Colonic mucosa (tissue), 4 donors: ENCODE measurements at regions not wholly inside any gene's neighbourhood (a gene's known extent, or its start where the extent isn't known, plus 50 kb on each side); places are given as distances from the start of the nearest gene placed in this dataset.
A peak's percentile ranks its signal among the peaks of the same experiment; 100 is the strongest.

ENCODE experiments used
- DNase-seq: peaks from one replicate; pipeline ENCODE4 v3.0.0-alpha.2; 2020
- H3K27ac ChIP-seq: fragments of 200-600 bp; one replicate; pipeline ENCODE4 v1.8.0; 2021
- H3K27me3 ChIP-seq: fragments of 200-600 bp; one replicate; pipeline ENCODE4 v1.8.0; 2021
- H3K36me3 ChIP-seq: fragments of 200-600 bp; one replicate; pipeline ENCODE4 v1.8.0; 2021
- H3K4me1 ChIP-seq: fragments of 200-600 bp; one replicate; pipeline ENCODE4 v1.8.0; 2021; ENCODE audit warnings: mild to moderate bottlenecking
- H3K4me3 ChIP-seq: fragments of 200-600 bp; one replicate; pipeline ENCODE4 v1.8.0; 2021
- H3K9ac ChIP-seq, 2 donors: one replicate each; pipeline ENCODE4 v1.7.0; 2013; ENCODE audit warnings: control low read depth in 2 of 2, low read depth in 2 of 2, low read length in 2 of 2
- H3K9me3 ChIP-seq: fragments of 200-600 bp; one replicate; pipeline ENCODE4 v1.8.0; 2021
- intact Hi-C: fragments of 100-400 bp; cut with DNase I; formaldehyde crosslinking; loops from one replicate; pipeline ENCODE4 v1.14.1; 2022
- TF ChIP-seq, protein P1 (sequence below): fragments of 200-600 bp; IDR thresholded peaks from one replicate; pipeline ENCODE4 v1.8.0; 2022; ENCODE audit warnings: antibody characterized with exemption, mild to moderate bottlenecking
- donor health status: healthy.
- donor health status: DM: no; HTN: no; CAD: no.
- donor health status: DM: no; HTN: no; CAD: no.

DNA sequence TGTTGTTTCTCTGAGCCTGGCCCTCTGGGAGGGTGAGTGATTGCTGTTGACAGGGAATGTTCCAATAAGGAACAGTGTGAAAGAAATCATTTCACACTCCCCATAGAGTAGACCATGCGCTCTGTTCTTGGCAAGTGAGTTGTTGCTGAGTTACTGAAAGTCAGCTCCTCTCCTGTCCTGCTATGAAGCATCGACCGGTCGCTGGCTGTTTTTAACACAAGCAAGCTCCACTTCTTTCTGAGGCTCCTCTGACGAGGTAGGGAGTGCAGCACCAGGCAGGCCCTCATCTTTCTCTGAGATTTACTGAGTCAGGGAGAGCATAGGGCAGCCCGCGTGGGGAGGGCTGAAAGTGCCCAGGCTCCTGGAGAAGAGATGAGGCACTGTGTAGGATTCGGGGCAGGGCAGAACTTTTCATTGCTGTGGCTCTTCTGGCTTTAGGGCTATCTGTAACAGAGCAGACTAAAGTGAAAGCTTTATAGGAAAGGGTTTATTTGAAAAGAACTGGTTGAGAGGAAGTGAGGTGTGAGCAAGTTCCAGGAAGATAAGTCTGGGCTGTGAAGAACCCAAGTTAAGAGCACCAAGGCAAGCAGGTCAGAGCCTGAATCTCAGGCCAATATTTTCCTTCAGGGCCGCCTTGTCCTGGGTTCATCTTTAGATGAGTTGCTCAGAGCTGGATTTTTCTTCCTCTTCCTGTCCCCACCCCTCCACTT is 332.2 kb downstream of the CCSER2 start:
- Histone ChIP-seq H3K27ac (no peak overlapping the region), H3K9ac (no peak overlapping the region), H3K4me3 (no peak overlapping the region), H3K4me1 (no peaks in the 10 kb centered on the region), H3K27me3 (no peaks in the 10 kb centered on the region), H3K36me3 (no peaks in the 10 kb centered on the region), H3K9me3 (no peaks in the 10 kb centered on the region)
- no peak for DNase-seq
- intact Hi-C loops = no loop called here
- TF ChIP-seq, protein P1, sequence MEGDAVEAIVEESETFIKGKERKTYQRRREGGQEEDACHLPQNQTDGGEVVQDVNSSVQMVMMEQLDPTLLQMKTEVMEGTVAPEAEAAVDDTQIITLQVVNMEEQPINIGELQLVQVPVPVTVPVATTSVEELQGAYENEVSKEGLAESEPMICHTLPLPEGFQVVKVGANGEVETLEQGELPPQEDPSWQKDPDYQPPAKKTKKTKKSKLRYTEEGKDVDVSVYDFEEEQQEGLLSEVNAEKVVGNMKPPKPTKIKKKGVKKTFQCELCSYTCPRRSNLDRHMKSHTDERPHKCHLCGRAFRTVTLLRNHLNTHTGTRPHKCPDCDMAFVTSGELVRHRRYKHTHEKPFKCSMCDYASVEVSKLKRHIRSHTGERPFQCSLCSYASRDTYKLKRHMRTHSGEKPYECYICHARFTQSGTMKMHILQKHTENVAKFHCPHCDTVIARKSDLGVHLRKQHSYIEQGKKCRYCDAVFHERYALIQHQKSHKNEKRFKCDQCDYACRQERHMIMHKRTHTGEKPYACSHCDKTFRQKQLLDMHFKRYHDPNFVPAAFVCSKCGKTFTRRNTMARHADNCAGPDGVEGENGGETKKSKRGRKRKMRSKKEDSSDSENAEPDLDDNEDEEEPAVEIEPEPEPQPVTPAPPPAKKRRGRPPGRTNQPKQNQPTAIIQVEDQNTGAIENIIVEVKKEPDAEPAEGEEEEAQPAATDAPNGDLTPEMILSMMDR = no peak

DNA sequence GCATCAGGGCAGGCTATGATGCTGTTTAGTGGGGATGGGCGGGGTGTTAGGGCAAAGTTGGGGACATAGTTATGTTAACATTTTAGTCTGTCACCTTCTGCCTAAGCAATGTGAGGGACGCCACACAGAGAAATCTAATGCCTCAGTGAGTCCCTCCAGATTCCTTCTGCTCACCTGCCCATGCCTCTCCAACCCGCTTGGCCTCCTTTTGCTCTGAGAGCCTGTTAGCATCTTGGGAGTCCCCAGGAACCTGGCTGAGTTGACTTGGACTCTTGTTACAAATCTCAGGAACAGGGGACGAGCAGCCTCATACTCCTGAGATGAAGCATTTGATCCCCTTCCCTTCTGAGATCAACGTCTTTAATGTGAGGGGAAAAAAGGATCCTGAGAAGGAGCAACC is 336.8 kb downstream of the CCSER2 start:
- no peak for DNase-seq
- Histone ChIP-seq H3K9ac (no peak overlapping the region), H3K27ac (no peak overlapping the region), H3K4me1 (no peaks in the 10 kb centered on the region), H3K9me3 (no peaks in the 10 kb centered on the region), H3K36me3 (no peaks in the 10 kb centered on the region), H3K27me3 (no peaks in the 10 kb centered on the region), H3K4me3 (no peak overlapping the region)
- intact Hi-C loops = no loop called here
- TF ChIP-seq, protein P1 = no peak

DNA sequence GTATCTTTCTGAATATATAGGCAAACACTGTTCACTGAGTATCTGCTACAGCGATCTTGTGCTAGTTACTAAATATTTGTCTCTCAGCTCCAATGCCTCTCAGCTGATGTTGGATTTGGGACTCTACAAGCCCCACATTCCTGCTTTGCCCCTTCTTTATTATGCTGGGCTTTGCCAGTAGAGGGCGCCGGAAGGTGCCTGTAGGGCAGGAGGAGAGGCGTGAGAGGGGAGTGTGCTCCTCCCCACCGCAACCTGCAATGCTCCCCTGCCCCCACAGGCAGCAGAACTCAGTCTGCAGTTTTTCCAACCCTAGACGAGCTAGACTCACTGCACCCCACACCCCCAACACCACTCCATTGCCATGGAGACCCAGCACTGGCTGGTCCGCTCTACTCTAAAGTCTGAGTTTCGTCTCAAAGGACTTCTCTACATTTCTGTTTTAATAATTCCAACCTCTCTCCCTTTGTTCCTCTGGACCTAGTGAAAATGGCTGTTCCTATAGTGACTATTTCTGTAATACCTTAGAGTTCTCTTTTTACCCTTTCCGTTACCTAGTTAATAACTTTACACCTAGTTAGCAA is 337.6 kb downstream of the CCSER2 start:
- Histone ChIP-seq H3K27ac (no peak overlapping the region), H3K4me3 (no peak overlapping the region), H3K9me3 (no peaks in the 10 kb centered on the region), H3K9ac (no peak overlapping the region), H3K4me1 (no peaks in the 10 kb centered on the region), H3K27me3 (no peaks in the 10 kb centered on the region), H3K36me3 (no peaks in the 10 kb centered on the region)
- intact Hi-C loops = no loop called here
- DNase-seq = peak; percentile 25
- TF ChIP-seq, protein P1 = peak; percentile 44

DNA sequence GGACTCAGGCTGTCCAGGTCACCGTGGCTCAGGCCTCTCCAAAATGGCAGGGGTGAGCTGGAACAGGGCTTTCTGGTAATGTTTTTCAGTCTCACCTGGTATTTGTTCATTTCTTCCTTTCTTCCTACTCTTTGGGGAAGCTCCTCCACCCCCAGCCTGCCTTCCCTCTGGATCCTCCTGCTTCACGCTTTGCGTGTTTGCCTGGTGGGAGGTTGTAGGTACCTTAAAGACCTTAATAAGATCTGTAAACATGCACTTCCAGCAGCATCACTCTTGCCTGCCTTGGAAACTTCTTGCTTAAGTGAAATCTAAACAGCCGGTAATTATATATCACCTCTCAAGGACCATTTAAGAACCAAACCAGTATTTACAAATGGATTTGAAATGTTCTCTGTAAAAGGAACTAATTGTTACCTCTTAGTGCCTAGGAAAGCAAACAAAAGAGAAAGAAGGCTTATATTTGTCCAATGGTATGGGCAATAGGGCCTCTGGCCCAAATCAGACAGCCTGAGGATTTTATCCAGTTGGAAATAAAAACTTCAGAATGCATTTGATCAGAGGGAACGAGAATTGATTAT is 339.9 kb downstream of the CCSER2 start:
- H3K4me1 ChIP-seq = no peaks in the 10 kb centered on the region
- TF ChIP-seq, protein P1 = no peak
- H3K4me3 ChIP-seq = no peak overlapping the region
- no peaks in the 10 kb centered on the region for H3K36me3 ChIP-seq
- H3K27ac ChIP-seq = no peak overlapping the region
- H3K9me3 ChIP-seq = no peaks in the 10 kb centered on the region
- intact Hi-C loops = no loop called here
- H3K9ac ChIP-seq = no peak overlapping the region
- H3K27me3 ChIP-seq = no peaks in the 10 kb centered on the region
- no peak for DNase-seq

DNA sequence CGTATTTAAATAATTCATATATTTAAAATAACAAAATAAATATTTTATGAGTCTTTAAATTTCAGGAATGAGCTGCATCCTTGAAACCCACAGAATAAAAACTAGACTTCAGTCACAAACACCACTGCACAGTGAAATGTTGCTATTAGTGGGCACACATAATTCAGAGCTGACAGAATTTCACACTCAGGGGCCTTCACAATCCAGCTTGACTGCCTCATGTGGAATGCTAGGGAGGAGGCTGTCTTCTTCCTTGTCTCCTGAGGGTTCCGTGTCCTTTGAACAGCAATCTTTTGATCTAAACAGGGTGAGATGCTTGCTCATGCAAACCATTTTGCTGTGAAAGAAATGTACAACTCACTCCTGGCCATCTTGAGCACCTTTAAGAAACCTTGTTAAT is 346.7 kb downstream of the CCSER2 start:
- no peaks in the 10 kb centered on the region for H3K36me3 ChIP-seq
- H3K4me1 ChIP-seq = no peaks in the 10 kb centered on the region
- no peaks in the 10 kb centered on the region for H3K27me3 ChIP-seq
- H3K27ac ChIP-seq = no peak overlapping the region
- no peak for DNase-seq
- intact Hi-C loops = no loop called here
- TF ChIP-seq, protein P1 = no peak
- no peaks in the 10 kb centered on the region for H3K9me3 ChIP-seq
- no peak overlapping the region for H3K4me3 ChIP-seq
- H3K9ac ChIP-seq = no peak overlapping the region
